RWPE1 (cell line): ENCODE measurements at regions not wholly inside any gene's neighbourhood (a gene's known extent, or its start where the extent isn't known, plus 50 kb on each side); places are given as distances from the start of the nearest gene placed in this dataset.

ENCODE experiments used
- CTCF ChIA-PET: fragments of 350-600 bp; sonication (Branson Sonifier 250); formaldehyde crosslinking; extraction: SDS; loops from one replicate; lab custom pipeline; 2021; lab: Yijun Ruan, JAX
- POLR2A ChIA-PET: fragments of 400-600 bp; formaldehyde crosslinking; extraction: SDS; loops from one replicate; lab custom pipeline; 2020; ENCODE audit warnings: antibody characterized with exemption; ENCODE audit not compliant: low non-redundant PET; lab: Yijun Ruan, JAX
- DNase-seq: peaks from one replicate; pipeline ENCODE4 v3.0.0; 2012; ENCODE audit warnings: low spot score
- H3K27ac ChIP-seq: fragments of 450-650 bp; 2 replicates; pipeline ENCODE4 v1.5.1; 2017
- TF ChIP-seq, protein P1 (sequence below): fragments of 450-650 bp; conservative IDR thresholded peaks from 2 replicates; pipeline ENCODE4 v1.5.1; 2017; ENCODE audit warnings: low read depth, mild to moderate bottlenecking

DNA sequence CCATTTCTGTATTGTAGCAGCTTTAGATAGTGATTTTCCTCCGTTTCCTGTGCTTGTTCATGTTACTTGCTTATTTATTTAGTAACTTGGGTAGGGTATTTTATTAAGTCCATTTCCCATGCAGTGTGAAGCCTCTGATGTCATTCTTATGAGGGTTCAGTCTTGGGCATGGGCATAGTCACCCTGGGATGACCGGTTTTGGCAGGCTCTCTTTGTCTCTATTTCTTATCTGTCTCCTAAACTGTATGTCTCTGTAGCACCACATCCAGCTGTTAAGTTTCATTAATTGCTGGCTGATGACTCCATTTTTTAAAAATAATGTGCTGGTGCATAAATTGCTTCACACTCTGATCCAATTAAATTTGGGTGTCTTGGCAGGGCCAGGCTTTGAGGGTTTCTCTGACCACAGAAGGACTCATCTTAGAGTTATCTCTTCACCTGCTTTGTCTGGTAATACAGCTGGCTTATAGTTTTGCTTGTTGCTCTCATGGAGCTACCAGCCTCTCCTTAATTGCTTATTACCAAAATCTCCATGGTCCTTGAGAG, 173.3 kb upstream of the VLDLR start:
- TF ChIP-seq, protein P1, sequence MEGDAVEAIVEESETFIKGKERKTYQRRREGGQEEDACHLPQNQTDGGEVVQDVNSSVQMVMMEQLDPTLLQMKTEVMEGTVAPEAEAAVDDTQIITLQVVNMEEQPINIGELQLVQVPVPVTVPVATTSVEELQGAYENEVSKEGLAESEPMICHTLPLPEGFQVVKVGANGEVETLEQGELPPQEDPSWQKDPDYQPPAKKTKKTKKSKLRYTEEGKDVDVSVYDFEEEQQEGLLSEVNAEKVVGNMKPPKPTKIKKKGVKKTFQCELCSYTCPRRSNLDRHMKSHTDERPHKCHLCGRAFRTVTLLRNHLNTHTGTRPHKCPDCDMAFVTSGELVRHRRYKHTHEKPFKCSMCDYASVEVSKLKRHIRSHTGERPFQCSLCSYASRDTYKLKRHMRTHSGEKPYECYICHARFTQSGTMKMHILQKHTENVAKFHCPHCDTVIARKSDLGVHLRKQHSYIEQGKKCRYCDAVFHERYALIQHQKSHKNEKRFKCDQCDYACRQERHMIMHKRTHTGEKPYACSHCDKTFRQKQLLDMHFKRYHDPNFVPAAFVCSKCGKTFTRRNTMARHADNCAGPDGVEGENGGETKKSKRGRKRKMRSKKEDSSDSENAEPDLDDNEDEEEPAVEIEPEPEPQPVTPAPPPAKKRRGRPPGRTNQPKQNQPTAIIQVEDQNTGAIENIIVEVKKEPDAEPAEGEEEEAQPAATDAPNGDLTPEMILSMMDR = no peak
- no peak overlapping the region for H3K27ac ChIP-seq
- POLR2A ChIA-PET = no interaction called here
- no peak for DNase-seq
- CTCF ChIA-PET = no interaction called here

DNA sequence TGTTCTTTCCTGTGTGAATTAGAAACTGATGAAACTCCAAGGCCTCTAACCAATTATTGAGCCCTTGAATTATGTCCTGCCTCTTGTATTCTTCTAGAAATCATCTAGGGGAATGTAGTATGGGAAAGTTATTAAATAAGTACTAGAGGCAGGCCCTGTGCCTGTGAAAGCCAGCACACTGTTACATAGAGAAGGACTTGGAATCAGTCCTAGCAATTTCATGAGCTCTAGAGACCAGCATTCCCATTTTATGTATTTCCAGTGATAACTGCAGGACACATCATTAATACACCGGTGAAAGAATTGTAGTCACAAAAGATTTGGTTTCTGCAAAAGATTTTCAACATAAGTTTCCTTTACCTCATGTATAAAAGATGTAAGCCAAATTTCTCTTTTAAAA, 168.5 kb upstream of the VLDLR start:
- CTCF ChIA-PET = no interaction called here
- TF ChIP-seq, protein P1 = no peak
- DNase-seq = no peak
- POLR2A ChIA-PET = no interaction called here
- H3K27ac ChIP-seq = no peak overlapping the region

DNA sequence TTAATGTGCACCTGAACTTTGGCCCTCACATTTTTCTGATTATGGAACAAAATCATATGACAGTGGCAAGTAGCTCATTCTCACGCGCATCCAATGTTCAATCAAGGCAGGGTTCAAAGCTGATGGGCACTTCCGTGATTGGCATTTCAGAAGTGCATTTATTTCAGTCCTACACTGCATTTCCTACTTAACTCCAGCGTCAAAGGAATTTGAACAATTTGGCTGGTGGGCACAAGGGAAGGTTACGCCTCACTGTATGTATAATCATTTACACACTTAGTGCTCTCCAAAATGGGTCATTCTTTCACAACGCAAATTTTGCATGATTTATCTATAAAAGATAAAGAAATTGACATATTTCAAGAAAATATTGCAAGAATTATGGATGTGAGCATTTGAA, 167.9 kb upstream of the VLDLR start:
- TF ChIP-seq, protein P1 = no peak
- H3K27ac ChIP-seq = no peak overlapping the region
- DNase-seq = no peak
- ChIA-PET POLR2A (no interaction called here), CTCF (no interaction called here)

DNA sequence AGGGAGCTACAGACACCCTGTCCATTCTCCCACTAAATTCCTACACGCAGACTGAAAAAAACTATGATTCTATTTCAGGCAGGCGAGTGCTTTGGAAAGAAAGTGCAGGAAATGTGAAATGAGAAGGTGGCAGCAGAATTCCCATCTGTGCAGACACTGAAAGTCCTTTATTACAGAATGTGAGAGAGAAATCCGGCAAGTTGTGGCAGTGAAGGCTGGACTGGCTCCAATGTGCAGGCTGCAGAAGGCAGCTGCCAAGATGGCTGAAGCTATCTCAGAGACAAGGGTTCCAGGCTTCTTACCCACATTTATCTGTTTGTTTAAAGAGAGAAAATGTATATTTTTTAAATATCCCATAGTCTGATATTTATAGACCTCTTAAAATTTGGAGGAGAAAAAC, 161.8 kb upstream of the VLDLR start:
- ChIA-PET POLR2A (no interaction called here), CTCF (no interaction called here)
- DNase-seq = no peak
- H3K27ac ChIP-seq = no peak overlapping the region
- TF ChIP-seq, protein P1 = no peak

DNA sequence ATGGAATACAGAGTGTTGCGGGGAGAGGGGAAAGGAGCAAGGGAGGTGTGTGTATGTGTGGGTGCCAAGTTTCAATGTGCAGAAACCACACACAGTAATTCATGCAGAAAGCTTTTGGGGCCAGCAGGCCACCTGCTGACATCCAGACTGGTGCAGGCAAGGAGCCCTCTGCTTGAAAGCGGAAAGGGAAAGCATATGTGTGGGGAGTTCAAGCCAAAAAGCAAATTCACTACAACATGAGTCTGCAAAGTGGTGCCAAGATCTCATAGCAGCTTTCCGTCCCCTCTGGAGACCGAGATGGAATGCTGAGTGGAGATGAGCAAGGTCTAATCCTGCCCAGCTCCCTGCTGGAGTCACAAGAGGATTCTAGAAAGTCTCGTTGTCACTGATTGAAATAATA, 159.7 kb upstream of the VLDLR start:
- no peak overlapping the region for H3K27ac ChIP-seq
- no peak for DNase-seq
- TF ChIP-seq, protein P1 = no peak
- CTCF ChIA-PET = no interaction called here
- POLR2A ChIA-PET = no interaction called here

DNA sequence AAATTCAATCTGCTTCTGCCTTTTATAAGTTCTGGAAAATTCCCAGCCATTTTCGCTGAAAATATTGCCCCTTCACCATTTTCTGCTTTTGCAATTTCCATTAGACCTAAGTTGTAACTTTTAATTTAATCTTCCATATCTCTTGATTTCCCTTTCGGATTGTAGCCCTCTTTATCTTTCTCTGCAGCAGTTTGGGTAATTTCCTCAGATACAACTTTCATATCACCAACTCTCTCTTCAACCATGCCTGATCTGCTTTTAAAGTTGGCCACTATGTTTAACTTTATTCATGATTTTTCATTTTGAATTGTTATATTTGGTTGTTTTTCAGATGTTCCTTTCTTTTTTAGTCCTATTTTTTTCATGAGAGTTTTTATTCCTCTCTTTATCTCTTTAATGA, 157.0 kb upstream of the VLDLR start:
- CTCF ChIA-PET = no interaction called here
- H3K27ac ChIP-seq = no peak overlapping the region
- POLR2A ChIA-PET = no interaction called here
- no peak for DNase-seq
- TF ChIP-seq, protein P1 = no peak

DNA sequence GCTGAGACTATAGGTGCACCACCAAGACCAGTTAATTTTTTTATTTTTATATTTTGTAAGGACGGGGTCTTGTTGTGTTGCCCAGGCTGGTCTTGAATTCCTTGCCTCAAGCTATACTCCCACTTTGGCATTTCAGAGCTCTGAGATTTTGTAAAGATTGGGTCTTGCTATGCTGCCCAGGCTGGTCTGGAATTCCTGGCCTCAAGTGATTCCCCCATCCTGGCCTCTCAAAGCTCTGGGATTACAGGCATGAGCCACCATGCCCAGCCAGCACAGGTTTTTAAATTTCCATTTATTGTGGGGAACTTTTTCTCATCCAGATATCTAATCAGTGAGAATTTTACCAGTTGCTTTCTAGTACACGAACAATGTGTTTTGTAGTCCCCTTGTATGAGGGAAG, 156.1 kb upstream of the VLDLR start:
- no peak for DNase-seq
- CTCF ChIA-PET = no interaction called here
- POLR2A ChIA-PET = no interaction called here
- TF ChIP-seq, protein P1 = no peak
- H3K27ac ChIP-seq = no peak overlapping the region
